K562 (cell line): ENCODE measurements at regions not wholly inside any gene's neighbourhood (a gene's known extent, or its start where the extent isn't known, plus 50 kb on each side); places are given as distances from the start of the nearest gene placed in this dataset.

ENCODE experiments used
- SIX5 ChIP-seq, 2 experiments: IDR thresholded peaks; 2 replicates each; pipeline ENCODE4 v1.6.1; 2011; ENCODE audit warnings: low read length in 2 of 2, borderline replicate concordance in 1 of 2, low read depth in 1 of 2, mild to moderate bottlenecking in 1 of 2, moderate library complexity in 1 of 2; ENCODE audit not compliant: insufficient read depth in 1 of 2
- SMARCA4 ChIP-seq: fragments of 450-650 bp; IDR thresholded peaks from 2 replicates; pipeline ENCODE4 v1.6.1; 2016
- TF ChIP-seq, protein P1 (sequence below), 2 experiments: IDR thresholded peaks; 2 replicates each; pipeline ENCODE4 v1.6.1; 2012; ENCODE audit warnings: improper control_type of control experiment in 2 of 2, low read depth in 2 of 2, low read length in 2 of 2, borderline replicate concordance in 1 of 2
- TF ChIP-seq, protein P2 (sequence below): sonication (generic); formaldehyde crosslinking; IDR thresholded peaks from 2 replicates; pipeline ENCODE4 v1.8.0; 2022; ENCODE audit warnings: mild to moderate bottlenecking, missing genetic modification reagents
- TF ChIP-seq, protein P3 (sequence below): IDR thresholded peaks from 2 replicates; pipeline ENCODE4 v1.6.1; 2016; ENCODE audit warnings: missing genetic modification characterization, missing compliant biosample characterization

DNA sequence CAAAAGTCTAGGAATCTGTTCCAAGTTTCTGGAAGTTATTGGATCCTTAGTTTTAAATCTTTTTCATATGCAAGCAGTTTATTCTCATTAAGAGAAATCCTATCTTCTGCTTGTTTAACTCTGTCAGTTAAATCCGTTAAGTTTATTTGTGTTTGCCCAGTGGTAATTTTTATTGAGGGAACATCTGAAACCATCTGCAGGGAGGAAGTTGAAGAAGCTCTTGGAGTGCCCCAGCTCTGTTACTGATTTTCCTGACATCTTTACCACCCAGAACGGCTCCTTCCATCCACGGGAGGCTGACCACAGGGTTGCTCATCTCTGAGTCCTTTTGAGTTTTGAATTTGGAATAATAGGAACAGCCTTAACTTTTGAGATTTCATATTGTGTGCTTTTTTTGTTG, 99.9 kb upstream of the ZNF618 start (continued):
- TF ChIP-seq, protein P1, sequence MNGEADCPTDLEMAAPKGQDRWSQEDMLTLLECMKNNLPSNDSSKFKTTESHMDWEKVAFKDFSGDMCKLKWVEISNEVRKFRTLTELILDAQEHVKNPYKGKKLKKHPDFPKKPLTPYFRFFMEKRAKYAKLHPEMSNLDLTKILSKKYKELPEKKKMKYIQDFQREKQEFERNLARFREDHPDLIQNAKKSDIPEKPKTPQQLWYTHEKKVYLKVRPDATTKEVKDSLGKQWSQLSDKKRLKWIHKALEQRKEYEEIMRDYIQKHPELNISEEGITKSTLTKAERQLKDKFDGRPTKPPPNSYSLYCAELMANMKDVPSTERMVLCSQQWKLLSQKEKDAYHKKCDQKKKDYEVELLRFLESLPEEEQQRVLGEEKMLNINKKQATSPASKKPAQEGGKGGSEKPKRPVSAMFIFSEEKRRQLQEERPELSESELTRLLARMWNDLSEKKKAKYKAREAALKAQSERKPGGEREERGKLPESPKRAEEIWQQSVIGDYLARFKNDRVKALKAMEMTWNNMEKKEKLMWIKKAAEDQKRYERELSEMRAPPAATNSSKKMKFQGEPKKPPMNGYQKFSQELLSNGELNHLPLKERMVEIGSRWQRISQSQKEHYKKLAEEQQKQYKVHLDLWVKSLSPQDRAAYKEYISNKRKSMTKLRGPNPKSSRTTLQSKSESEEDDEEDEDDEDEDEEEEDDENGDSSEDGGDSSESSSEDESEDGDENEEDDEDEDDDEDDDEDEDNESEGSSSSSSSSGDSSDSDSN (IDR thresholded peaks at IDR 0.05; ENCODE audit: borderline replicate concordance in 1 of 2, low read depth in 2 of 2, low read length in 2 of 2) = no peak
- TF ChIP-seq SIX5 (IDR thresholded peaks at IDR 0.05; ENCODE audit: borderline replicate concordance in 1 of 2, insufficient read depth in 1 of 2, low read depth in 1 of 2, low read length in 2 of 2) (no peak), SMARCA4 (no peak)
- TF ChIP-seq, protein P2, sequence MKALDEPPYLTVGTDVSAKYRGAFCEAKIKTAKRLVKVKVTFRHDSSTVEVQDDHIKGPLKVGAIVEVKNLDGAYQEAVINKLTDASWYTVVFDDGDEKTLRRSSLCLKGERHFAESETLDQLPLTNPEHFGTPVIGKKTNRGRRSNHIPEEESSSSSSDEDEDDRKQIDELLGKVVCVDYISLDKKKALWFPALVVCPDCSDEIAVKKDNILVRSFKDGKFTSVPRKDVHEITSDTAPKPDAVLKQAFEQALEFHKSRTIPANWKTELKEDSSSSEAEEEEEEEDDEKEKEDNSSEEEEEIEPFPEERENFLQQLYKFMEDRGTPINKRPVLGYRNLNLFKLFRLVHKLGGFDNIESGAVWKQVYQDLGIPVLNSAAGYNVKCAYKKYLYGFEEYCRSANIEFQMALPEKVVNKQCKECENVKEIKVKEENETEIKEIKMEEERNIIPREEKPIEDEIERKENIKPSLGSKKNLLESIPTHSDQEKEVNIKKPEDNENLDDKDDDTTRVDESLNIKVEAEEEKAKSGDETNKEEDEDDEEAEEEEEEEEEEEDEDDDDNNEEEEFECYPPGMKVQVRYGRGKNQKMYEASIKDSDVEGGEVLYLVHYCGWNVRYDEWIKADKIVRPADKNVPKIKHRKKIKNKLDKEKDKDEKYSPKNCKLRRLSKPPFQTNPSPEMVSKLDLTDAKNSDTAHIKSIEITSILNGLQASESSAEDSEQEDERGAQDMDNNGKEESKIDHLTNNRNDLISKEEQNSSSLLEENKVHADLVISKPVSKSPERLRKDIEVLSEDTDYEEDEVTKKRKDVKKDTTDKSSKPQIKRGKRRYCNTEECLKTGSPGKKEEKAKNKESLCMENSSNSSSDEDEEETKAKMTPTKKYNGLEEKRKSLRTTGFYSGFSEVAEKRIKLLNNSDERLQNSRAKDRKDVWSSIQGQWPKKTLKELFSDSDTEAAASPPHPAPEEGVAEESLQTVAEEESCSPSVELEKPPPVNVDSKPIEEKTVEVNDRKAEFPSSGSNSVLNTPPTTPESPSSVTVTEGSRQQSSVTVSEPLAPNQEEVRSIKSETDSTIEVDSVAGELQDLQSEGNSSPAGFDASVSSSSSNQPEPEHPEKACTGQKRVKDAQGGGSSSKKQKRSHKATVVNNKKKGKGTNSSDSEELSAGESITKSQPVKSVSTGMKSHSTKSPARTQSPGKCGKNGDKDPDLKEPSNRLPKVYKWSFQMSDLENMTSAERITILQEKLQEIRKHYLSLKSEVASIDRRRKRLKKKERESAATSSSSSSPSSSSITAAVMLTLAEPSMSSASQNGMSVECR = no peak
- TF ChIP-seq, protein P3, sequence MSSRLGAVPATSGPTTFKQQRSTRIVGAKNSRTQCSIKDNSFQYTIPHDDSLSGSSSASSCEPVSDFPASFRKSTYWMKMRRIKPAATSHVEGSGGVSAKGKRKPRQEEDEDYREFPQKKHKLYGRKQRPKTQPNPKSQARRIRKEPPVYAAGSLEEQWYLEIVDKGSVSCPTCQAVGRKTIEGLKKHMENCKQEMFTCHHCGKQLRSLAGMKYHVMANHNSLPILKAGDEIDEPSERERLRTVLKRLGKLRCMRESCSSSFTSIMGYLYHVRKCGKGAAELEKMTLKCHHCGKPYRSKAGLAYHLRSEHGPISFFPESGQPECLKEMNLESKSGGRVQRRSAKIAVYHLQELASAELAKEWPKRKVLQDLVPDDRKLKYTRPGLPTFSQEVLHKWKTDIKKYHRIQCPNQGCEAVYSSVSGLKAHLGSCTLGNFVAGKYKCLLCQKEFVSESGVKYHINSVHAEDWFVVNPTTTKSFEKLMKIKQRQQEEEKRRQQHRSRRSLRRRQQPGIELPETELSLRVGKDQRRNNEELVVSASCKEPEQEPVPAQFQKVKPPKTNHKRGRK = no peak
